WTC11 (cell line): ENCODE measurements at regions not wholly inside any gene's neighbourhood (a gene's known extent, or its start where the extent isn't known, plus 50 kb on each side); places are given as distances from the start of the nearest gene placed in this dataset.

Experiments
- CBFB ChIP-seq: sonication (generic); formaldehyde crosslinking; IDR thresholded peaks from 2 replicates; pipeline ENCODE4 v1.8.1; 2022; ENCODE audit warnings: mild to moderate bottlenecking, low read depth, missing genetic modification reagents
- CTCF ChIP-seq: fragments of 200-600 bp; IDR thresholded peaks from 2 replicates; pipeline ENCODE4 v1.8.0; 2022; ENCODE audit warnings: antibody characterized with exemption
- SOX15 ChIP-seq: fragments of 250-450 bp; sonication (Bioruptor Pico); IDR thresholded peaks from 2 replicates; pipeline ENCODE4 v1.9.0; 2021; ENCODE audit warnings: mild to moderate bottlenecking
- SP1 ChIP-seq: sonication (generic); formaldehyde crosslinking; conservative IDR thresholded peaks from 2 replicates; pipeline ENCODE4 v1.8.1; 2022; ENCODE audit warnings: missing genetic modification reagents
- TF ChIP-seq, protein P1 (sequence below): sonication (generic); formaldehyde crosslinking; IDR thresholded peaks from 2 replicates; pipeline ENCODE4 v1.8.0; 2022; ENCODE audit warnings: mild to moderate bottlenecking, missing genetic modification reagents
- TF ChIP-seq, protein P2 (sequence below): fragments of 250-450 bp; sonication (Bioruptor Pico); IDR thresholded peaks from 2 replicates; pipeline ENCODE4 v2.1.2; 2022; ENCODE audit warnings: mild to moderate bottlenecking, moderate library complexity

DNA sequence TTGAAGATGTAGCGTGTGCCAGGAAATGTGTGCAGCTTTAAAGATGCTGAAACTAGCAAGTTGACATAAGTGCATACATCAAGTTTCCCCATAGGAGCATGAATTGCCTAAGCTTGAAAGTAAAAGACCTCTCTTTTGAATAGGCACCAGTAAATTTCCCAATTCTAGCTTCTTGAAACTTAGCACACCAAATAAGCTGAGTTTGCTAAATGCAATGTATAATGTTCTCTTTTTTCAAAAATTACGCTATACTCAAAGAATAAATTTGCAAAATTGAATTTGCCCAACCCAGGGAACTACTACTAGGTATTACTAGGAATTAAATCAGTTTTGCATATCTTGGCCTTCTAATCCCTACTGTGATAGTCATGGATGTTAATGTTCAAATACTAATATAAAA lies 923.9 kb upstream of the LCORL start:
- TF ChIP-seq CTCF = no peak
- no peak for TF ChIP-seq SP1
- TF ChIP-seq CBFB = no peak
- TF ChIP-seq, protein P1, sequence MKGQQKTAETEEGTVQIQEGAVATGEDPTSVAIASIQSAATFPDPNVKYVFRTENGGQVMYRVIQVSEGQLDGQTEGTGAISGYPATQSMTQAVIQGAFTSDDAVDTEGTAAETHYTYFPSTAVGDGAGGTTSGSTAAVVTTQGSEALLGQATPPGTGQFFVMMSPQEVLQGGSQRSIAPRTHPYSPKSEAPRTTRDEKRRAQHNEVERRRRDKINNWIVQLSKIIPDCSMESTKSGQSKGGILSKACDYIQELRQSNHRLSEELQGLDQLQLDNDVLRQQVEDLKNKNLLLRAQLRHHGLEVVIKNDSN (CRISPR knock-in tag) = no peak
- TF ChIP-seq SOX15 = no peak
- TF ChIP-seq, protein P2, sequence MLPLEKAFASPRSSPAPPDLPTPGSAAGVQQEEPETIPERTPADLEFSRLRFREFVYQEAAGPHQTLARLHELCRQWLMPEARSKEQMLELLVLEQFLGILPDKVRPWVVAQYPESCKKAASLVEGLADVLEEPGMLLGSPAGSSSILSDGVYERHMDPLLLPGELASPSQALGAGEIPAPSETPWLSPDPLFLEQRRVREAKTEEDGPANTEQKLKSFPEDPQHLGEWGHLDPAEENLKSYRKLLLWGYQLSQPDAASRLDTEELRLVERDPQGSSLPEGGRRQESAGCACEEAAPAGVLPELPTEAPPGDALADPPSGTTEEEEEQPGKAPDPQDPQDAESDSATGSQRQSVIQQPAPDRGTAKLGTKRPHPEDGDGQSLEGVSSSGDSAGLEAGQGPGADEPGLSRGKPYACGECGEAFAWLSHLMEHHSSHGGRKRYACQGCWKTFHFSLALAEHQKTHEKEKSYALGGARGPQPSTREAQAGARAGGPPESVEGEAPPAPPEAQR (CRISPR knock-in tag) = no peak
